GM23338 (cell line): ENCODE measurements at regions not wholly inside any gene's neighbourhood (a gene's known extent, or its start where the extent isn't known, plus 50 kb on each side); places are given as distances from the start of the nearest gene placed in this dataset.

Experiments
- CREB1 ChIP-seq: fragments of 250-450 bp; sonication (Bioruptor Pico); IDR thresholded peaks from 2 replicates; pipeline ENCODE4 v1.5.0; 2020; ENCODE audit warnings: low read depth, mild to moderate bottlenecking, moderate library complexity
- CTCF ChIP-seq, 2 experiments: fragments of 200-600 bp in 1 of 2; sonication (generic) in 1 of 2; conservative IDR thresholded peaks; 2 replicates each; pipeline versions ENCODE4 v1.5.1 to v1.6.1; 2016 to 2017; ENCODE audit warnings: antibody characterized with exemption in 2 of 2, low read depth in 2 of 2, mild to moderate bottlenecking in 2 of 2, moderate library complexity in 1 of 2
- EZH2 ChIP-seq: fragments of 200-600 bp; sonication (generic); IDR thresholded peaks from one replicate; pipeline ENCODE4 v1.8.0; 2017; ENCODE audit warnings: antibody characterized with exemption, mild to moderate bottlenecking, low read depth; ENCODE audit not compliant: unreplicated experiment
- JUNB ChIP-seq: IDR thresholded peaks from one replicate; pipeline ENCODE4 v1.6.1; 2016; ENCODE audit warnings: antibody characterized with exemption; ENCODE audit not compliant: unreplicated experiment
- NANOG ChIP-seq: IDR thresholded peaks from 2 replicates; pipeline ENCODE4 v1.6.1; 2016; ENCODE audit warnings: antibody characterized with exemption, borderline replicate concordance
- POLR2AphosphoS5 ChIP-seq: IDR thresholded peaks from 2 replicates; pipeline ENCODE4 v1.6.1; 2016; ENCODE audit warnings: antibody characterized with exemption, low read depth
- REST ChIP-seq: IDR thresholded peaks from one replicate; pipeline ENCODE4 v1.6.1; 2018; ENCODE audit warnings: antibody characterized with exemption; ENCODE audit not compliant: unreplicated experiment
- STAT1 ChIP-seq: IDR thresholded peaks from one replicate; pipeline ENCODE4 v1.6.1; 2016; ENCODE audit warnings: antibody characterized with exemption; ENCODE audit not compliant: unreplicated experiment
- ZNF114 ChIP-seq: fragments of 250-450 bp; sonication (Bioruptor Pico); IDR thresholded peaks from 2 replicates; pipeline ENCODE4 v1.5.0; 2020; ENCODE audit warnings: mild to moderate bottlenecking, moderate library complexity
- ZNF331 ChIP-seq: fragments of 250-450 bp; sonication (Bioruptor Pico); IDR thresholded peaks from 2 replicates; pipeline ENCODE4 v1.5.0; 2020; ENCODE audit warnings: low read depth, mild to moderate bottlenecking, moderate library complexity
- ZNF462 ChIP-seq: fragments of 250-450 bp; sonication (Bioruptor Pico); IDR thresholded peaks from 2 replicates; pipeline ENCODE4 v1.5.0; 2020; ENCODE audit warnings: mild to moderate bottlenecking, moderate library complexity

DNA sequence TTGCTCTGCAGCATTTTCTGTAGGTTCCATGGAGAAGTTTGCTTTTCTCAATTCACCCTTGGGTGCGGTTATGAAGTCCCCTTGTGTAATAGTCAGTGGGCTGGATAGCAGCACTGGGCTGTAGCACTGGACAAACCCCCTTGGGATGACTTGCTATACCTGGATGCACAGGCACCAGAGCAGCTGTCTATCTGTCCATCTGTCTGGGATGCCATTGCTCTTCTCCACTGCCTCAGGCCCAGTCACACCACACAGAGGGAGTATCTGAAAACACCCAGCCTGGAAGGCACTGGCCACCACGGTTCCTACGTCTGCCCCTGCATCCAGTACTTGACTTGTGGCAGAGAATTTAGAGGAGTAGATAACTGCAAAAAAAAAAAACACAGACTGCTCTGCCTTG is 254.5 kb downstream of the TFCP2L1 start (continued):
- TF ChIP-seq ZNF462 (CRISPR knock-in tag), result no peak
- TF ChIP-seq CTCF (conservative IDR thresholded peaks at IDR 0.05; ENCODE audit: low read depth in 2 of 2), result no peak
- TF ChIP-seq ZNF331 (CRISPR knock-in tag), result no peak
- no peak for TF ChIP-seq REST
- TF ChIP-seq NANOG, result no peak
- no peak for TF ChIP-seq STAT1
- no peak for TF ChIP-seq JUNB
- no peak for TF ChIP-seq CREB1 (CRISPR knock-in tag)
- no peak for TF ChIP-seq ZNF114 (CRISPR knock-in tag)
- TF ChIP-seq POLR2AphosphoS5, result no peak
- TF ChIP-seq EZH2, result no peak
